Thyroid gland (tissue), 4 donors: ENCODE measurements at regions not wholly inside any gene's neighbourhood (a gene's known extent, or its start where the extent isn't known, plus 50 kb on each side); places are given as distances from the start of the nearest gene placed in this dataset.

Source experiments
- DNase-seq, 2 donors: peaks; one replicate each; pipeline ENCODE4 v3.0.0-alpha.2; 2019
- H3K27ac ChIP-seq, 3 donors: fragments of 200-600 bp; sonication (generic); 1 replicate in 2 of 3; 2 replicates in 1 of 3; pipeline ENCODE4 v1.5.1; 2016 to 2019; ENCODE audit warnings: mild to moderate bottlenecking in 1 of 3, moderate library complexity in 1 of 3
- H3K27me3 ChIP-seq: fragments of 200-600 bp; sonication (generic); one replicate; pipeline ENCODE4 v1.5.1; 2019
- H3K36me3 ChIP-seq, 2 donors: fragments of 200-600 bp; sonication (generic); one replicate each; pipeline ENCODE4 v1.5.1; 2016 to 2019
- H3K4me1 ChIP-seq, 2 donors: fragments of 200-600 bp; sonication (generic); one replicate each; pipeline ENCODE4 v1.5.1; 2017 to 2019
- H3K4me3 ChIP-seq, 3 donors: fragments of 200-600 bp; sonication (generic); replicated peaks in 1 of 3; 1 replicate in 2 of 3; 2 replicates in 1 of 3; pipeline ENCODE4 v1.5.1; 2016; ENCODE audit warnings: mild to moderate bottlenecking in 1 of 3
- H3K9me3 ChIP-seq: fragments of 200-600 bp; sonication (generic); one replicate; pipeline ENCODE4 v1.5.1; 2017
- POLR2A ChIP-seq, 2 donors: fragments of 450-650 bp; IDR thresholded peaks; one replicate each; pipeline ENCODE4 v1.6.1; 2017; ENCODE audit warnings: antibody characterized with exemption in 2 of 2, mild to moderate bottlenecking in 2 of 2, moderate library complexity in 1 of 2
- WGBS, 2 donors: methylation state at CpG; one replicate each; pipeline ENCODE4 v1.1.5; 2017; 5-methylcytosine and 5-hydroxymethylcytosine counted together
- intact Hi-C: fragments of 100-400 bp; cut with DNase I; formaldehyde crosslinking; loops from one replicate; pipeline ENCODE4 v1.15.1; 2023
- TF ChIP-seq, protein P1 (sequence below), 6 experiments: fragments of 200-600 bp in 3 of 6; fragments of 450-650 bp in 3 of 6; sonication (generic) in 3 of 6; IDR thresholded peaks; one replicate each; pipeline ENCODE4 v1.5.1; 2016 to 2019; ENCODE audit warnings: antibody characterized with exemption in 6 of 6, mild to moderate bottlenecking in 2 of 6, inconsistent platforms in 1 of 6, moderate library complexity in 1 of 6

DNA sequence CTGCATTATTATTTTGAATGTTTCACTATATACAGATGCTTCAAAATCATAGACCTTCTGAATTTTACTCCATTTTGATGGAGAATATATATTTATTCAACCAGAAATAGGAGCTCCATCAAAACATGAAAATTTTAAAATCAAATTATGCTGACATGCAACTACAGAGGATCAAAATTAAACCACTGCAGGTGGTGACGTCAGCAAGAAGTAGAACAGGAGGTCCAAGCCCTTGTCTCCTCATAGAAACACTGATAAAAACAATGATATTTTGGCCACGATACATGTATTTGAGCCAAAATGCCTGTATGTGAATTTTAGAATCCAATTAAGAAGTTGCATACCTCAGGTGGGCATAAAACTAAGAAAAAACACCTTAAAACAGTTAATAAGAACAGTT, 236.6 kb upstream of the FBXL7 start:
- H3K27ac ChIP-seq, result no peak overlapping the region
- intact Hi-C loops, result no loop called here
- H3K36me3 ChIP-seq, result no peaks in the 10 kb centered on the region
- H3K4me3 ChIP-seq, result no peak overlapping the region
- WGBS, 2 donors, result 81 to 88% methylated on average over 2 of the region's 2 CpGs
- H3K4me1 ChIP-seq, result no peaks in the 10 kb centered on the region
- H3K9me3 ChIP-seq, result no peaks in the 10 kb centered on the region
- H3K27me3 ChIP-seq, result no peaks in the 10 kb centered on the region
- TF ChIP-seq, protein P1, sequence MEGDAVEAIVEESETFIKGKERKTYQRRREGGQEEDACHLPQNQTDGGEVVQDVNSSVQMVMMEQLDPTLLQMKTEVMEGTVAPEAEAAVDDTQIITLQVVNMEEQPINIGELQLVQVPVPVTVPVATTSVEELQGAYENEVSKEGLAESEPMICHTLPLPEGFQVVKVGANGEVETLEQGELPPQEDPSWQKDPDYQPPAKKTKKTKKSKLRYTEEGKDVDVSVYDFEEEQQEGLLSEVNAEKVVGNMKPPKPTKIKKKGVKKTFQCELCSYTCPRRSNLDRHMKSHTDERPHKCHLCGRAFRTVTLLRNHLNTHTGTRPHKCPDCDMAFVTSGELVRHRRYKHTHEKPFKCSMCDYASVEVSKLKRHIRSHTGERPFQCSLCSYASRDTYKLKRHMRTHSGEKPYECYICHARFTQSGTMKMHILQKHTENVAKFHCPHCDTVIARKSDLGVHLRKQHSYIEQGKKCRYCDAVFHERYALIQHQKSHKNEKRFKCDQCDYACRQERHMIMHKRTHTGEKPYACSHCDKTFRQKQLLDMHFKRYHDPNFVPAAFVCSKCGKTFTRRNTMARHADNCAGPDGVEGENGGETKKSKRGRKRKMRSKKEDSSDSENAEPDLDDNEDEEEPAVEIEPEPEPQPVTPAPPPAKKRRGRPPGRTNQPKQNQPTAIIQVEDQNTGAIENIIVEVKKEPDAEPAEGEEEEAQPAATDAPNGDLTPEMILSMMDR (IDR thresholded peaks at IDR 0.05), result no peak
- TF ChIP-seq POLR2A (IDR thresholded peaks at IDR 0.05), result no peak
- DNase-seq, result no peak

DNA sequence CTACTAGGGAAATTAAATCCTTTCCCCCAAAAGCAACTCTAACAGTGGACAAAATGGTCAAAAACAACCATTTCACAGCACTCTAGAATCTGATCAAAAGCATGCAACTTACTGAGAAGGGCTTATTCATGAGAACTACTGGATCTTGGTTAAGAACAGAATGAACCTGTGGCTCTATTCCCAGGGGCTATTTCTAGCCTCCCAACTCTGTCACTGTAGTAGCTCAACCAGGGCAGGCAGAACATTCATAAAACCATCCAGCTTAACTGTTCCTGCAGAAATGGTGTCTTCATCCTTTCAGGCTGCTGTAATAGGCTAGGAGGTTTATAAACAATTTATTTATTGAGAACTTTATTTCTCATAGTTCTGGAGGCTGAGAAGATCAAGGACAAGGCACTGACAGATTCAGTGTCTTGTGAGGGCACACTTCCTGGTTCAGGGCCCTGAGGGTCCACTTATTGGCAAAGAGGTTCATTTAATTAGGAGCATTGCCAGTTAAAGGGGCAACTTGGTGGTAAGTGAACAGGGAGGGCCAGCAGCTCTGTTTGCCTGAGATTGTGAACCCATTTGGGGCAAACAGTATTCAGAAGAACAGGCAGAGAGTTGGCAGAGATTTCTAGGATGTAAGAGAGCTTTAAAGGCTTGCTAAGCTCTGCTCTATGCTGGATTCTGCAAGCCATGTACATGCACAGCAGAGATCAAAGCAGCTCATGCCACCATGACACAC, 238.5 kb upstream of the FBXL7 start:
- TF ChIP-seq POLR2A (IDR thresholded peaks at IDR 0.05), result no peak
- TF ChIP-seq, protein P1 (IDR thresholded peaks at IDR 0.05), result no peak
- Histone ChIP-seq H3K4me3 (no peak overlapping the region), H3K9me3 (no peaks in the 10 kb centered on the region), H3K4me1 (no peaks in the 10 kb centered on the region), H3K27me3 (no peaks in the 10 kb centered on the region), H3K36me3 (no peaks in the 10 kb centered on the region), H3K27ac (no peak overlapping the region)
- intact Hi-C loops, result no loop called here
- DNase-seq, result no peak

DNA sequence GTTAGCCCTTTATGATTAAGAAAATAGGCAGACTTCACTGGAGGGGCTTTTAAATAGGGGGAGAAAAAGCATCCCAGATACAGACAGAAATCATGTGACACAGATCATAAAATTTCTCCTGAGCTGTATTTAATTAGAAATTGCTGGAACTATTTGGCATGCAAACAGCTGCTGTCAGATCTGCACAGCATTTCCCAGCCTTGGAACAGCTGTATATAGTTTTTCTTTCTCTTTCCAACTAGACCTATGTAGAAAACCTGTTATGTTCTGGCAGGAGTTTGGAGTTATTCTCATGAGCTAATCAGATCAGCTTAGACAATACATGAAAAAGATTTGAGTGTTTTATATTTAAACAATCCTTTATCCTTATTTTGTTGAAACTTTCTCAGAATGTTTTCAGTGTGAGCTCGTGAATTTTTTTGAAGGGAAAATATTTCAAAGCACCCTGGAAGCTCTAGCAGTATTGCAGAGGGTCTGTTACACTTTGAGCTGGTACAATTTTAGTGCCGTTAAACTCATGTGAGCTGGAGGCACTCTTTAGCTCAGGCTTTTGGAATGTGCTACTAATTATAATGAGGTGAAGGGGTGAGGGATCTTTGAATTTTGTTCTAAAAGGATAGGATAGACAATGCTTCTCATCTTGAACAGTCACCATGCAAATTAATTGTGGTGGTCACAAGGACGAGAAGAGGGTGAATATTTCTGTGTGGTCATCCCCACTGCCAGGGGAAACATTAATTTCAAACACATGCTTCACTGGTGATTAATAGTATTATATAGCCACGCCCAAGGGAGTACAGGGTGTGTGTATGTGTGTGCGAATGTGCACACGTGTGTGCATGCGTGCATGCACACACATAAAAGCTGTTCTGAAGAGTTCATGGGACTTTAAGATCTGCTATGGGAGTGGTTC, 239.4 kb upstream of the FBXL7 start:
- no peak for TF ChIP-seq POLR2A (IDR thresholded peaks at IDR 0.05)
- TF ChIP-seq, protein P1 (IDR thresholded peaks at IDR 0.05), result no peak
- Histone ChIP-seq H3K4me3 (no peak overlapping the region), H3K4me1 (no peaks in the 10 kb centered on the region), H3K9me3 (no peaks in the 10 kb centered on the region), H3K27ac (no peak overlapping the region), H3K27me3 (no peaks in the 10 kb centered on the region), H3K36me3 (no peaks in the 10 kb centered on the region)
- no peak for DNase-seq
- intact Hi-C loops, result no loop called here
- WGBS, 2 donors, result 71 to 74% methylated on average over 7 of the region's 7 CpGs

DNA sequence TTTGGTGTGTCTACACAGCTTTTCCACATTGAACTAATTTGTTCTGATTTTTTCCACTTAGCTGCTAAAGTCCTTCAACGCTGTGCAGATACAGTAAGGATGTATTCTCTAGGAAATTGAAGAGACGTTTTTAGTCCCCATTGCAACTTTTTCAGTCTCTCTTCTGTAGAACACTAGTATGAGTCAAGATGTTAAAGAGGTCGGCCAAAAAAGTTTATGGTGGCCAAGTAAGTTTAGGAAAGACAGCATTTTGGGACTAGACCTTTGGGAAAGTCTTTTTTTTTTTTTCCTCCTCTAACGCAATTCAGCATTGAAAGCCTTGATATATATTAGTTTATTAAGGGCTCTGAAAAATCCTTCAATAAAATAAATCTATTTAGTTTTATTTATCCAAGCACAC, 243.5 kb upstream of the FBXL7 start:
- H3K4me3 ChIP-seq, result no peak overlapping the region
- no peak overlapping the region for H3K27ac ChIP-seq
- intact Hi-C loops, result no loop called here
- no peaks in the 10 kb centered on the region for H3K27me3 ChIP-seq
- DNase-seq, result no peak
- H3K9me3 ChIP-seq, result no peaks in the 10 kb centered on the region
- WGBS, 2 donors, result 67 to 77% methylated on average over 4 of the region's 4 CpGs
- no peaks in the 10 kb centered on the region for H3K4me1 ChIP-seq
- no peaks in the 10 kb centered on the region for H3K36me3 ChIP-seq
- TF ChIP-seq, protein P1 (IDR thresholded peaks at IDR 0.05), result no peak
- TF ChIP-seq POLR2A (IDR thresholded peaks at IDR 0.05), result no peak

DNA sequence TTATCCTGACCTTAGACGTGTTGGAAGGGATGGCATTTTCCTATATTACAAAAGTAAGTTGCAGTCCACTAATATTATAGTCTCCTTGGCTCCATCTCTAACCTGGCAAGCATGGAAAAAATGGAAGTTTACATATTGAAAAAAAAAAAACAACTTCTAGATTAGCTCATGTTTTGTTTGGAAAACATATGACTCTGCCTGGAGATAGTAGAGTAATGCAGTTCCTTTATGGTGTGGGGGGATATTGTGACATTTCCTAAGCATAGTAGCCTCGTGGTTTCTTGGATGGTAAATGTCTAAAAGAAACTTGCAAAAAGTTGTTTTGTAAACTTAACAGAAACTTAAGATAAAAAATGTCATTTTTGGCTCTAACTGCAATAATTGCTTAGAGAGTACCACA, 244.4 kb upstream of the FBXL7 start:
- H3K9me3 ChIP-seq, result no peaks in the 10 kb centered on the region
- no peak overlapping the region for H3K27ac ChIP-seq
- no peak for DNase-seq
- WGBS, 2 donors, result 60 to 62% methylated on average over 2 of the region's 2 CpGs
- no peaks in the 10 kb centered on the region for H3K36me3 ChIP-seq
- no peaks in the 10 kb centered on the region for H3K4me1 ChIP-seq
- H3K4me3 ChIP-seq, result no peak overlapping the region
- no peaks in the 10 kb centered on the region for H3K27me3 ChIP-seq
- TF ChIP-seq POLR2A (IDR thresholded peaks at IDR 0.05), result no peak
- TF ChIP-seq, protein P1 (IDR thresholded peaks at IDR 0.05), result no peak
- intact Hi-C loops, result no loop called here
